DMS53 treated with DMSO at 0.1 percent for 48 hours (cell line): ENCODE measurements at regions not wholly inside any gene's neighbourhood (a gene's known extent, or its start where the extent isn't known, plus 50 kb on each side); places are given as distances from the start of the nearest gene placed in this dataset.
"Not testable (repeated sequence)": the region's sequence is repeated elsewhere in the genome, so short reads cannot be mapped to it uniquely, and the experiment has no call there.

Source experiments
- DNase-seq: peaks from one replicate; lab custom pipeline; 2025; ENCODE audit not compliant: unreplicated experiment; lab: John Stamatoyannopoulos, UW

DNA sequence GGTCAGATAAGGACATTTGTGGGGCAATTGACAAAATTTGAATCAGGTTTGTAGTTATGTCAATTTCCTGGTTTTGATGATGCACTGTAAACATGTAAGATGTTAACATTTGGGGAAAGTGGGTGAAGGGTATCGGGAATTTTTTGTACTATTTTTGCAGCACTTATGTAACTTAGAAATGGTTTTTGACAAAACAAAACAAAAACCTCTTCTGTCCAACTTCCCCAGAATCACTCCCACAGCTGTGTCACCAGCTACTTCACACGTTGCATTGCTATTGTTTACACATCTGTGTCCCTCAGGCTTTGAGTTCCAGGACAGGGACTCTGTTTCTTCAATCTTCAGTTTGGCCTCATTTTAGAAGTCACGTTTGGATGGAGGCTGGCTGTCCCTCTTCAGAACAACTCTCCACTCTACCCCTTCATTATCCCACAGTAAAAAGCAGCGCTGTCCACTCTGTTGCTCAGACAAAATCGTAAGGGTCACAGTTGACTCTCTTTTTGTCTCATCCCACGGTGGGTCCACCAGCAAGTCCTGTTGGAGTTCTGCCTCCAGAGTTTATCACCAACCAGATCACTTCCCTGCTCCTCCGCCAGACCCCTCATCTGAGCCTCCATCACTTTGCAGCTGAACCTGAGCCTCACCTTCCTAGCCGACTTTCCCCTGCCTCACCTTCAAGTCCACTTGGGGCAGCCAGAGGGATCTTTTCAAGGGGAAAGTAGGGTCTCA lies 63.2 kb downstream of the NENF start:
- no peak for DNase-seq

DNA sequence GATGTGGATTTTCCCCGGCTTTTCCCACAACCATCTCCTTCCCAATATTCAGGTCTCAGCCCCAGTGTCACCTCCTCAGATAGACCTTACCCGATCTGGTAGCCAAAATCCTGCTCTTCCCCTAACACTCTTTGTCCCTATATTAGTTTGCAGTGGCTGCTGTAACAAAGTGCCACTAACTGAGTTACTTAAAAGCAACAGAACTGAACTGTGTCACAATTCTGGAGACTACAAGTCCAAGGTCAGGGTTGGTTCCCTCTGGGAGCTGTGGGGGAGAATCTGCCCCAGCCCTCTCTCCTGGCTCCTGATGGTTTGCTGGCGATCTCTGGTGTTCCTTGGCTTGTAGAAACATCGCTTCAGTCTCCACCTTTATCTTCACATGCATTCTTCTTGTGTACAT lies 64.0 kb downstream of the NENF start:
- no peak for DNase-seq

DNA sequence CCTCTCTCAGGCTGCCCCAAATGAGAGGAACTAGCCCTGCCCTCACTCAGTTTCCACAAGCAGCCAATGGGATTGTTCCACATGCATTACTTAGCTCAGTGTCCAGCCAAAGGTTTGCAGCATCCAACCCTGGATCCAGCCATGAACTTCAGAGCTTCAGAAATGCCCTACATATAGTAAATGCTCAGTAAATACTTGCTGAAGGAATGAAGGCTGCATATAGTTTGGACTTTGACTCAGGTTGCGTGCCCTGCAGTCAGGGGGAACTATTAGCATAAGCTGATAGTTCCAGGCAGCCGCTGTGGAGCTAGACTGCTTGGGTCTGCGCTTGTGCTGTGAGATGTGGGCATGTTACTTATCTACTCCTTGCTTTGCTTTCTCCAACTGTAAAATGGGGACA lies 64.8 kb downstream of the NENF start:
- DNase-seq, result no peak

GRCh38 chr1:212498283-212499040 lies 65.7 kb downstream of the NENF start:
- DNase-seq, result peak; percentile 99

- no peak for DNase-seq
These were observed 67.6 kb downstream of the NENF start for GRCh38 chr1:212500351-212500750.

DNA sequence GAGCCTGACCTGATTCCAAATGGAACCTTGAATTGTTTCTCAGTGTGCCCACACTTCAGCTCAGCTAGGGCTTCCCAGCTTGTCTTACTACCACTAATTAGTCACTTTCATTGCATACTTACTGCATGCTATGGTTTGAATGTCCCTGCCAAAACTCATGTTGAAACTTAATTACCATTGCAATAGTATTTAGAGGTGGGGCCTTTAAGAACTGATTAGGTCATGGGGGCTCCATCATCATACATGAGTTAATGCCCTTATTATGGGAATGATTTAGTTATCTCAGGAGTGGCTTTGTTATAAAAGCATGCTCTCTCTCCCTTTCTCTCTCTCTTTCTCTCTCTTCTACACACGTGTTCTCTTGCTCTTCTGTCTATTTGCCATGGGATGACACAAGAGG lies 68.3 kb downstream of the NENF start:
- no peak for DNase-seq

GRCh38 chr1:212503714-212504113 lies 71.0 kb downstream of the NENF start:
- no peak for DNase-seq

- DNase-seq, result no peak
These were observed 71.6 kb downstream of the NENF start for GRCh38 chr1:212504171-212504803.

DNA sequence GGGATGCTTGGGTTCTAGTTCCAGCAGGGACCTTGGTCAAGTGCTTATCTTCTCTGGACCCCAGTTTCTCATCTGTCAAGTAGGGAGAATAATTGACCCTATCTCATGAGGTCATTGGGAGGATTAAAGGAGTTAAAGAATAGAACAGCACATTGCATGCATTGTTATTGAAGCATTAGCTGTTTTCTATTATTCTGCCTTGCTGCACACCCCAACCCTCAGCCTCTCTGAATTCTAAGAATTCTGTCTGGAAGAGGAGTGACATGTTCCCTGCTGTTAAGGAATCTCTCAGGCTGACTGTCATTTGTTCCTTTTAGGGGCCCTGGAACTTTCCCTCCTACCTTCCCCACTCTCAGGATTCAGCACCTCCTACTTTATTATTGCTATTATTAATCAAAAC lies 73.9 kb downstream of the NENF start:
- DNase-seq, result no peak

DNA sequence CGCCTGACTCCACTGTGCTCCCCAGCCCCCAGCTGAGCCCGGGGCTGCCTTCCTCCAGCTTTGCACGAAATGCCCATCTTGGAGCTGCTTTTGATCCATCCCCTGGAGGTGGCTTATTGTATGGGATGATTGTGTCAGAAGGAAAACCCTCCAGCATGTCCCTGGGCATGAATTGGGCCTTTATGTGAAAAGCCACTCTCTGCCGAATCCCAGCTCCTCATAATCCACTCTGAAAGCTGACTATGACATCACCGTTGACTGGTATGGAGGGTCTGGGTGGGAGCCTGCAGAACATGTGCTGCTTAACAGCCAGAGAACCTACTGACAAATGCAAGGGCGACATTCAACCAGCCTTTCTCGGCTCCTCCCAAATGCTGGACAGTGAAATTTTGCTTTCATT lies 74.6 kb downstream of the NENF start:
- no peak for DNase-seq

DNA sequence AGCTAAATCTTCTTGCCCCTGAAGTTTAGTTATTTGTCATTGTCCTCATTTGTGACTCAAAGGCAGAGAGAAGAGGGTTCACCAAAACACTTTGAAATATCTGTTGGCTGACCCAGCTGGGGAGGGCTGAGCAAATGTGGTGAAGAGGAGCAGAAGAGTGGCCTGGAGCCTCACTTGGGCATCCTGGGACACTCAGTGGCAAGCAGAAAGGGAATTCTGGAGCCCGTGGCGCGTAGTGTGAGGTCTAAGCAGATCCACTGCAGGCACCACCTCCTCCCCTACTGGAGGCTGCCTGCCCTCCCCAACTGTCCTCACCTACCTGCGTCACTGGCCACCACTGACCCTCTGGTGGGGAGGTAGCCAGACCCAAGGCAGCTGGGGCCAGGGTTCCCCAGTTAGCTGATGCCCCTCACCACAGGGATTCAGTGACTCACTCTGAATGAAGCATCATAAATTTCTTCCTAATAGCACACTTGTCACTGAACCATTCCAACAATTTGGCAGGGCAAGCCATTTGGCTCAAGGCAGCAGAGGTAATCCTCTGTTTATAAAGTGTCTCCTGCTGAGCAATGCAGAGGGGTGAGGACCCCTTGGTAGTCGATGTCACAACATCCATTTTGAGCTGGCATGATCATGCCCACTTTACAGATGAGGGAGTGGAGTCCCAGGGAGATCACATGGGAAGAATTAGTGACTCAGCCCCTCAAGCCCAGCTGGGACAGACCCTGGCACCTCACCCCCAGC lies 80.3 kb downstream of the NENF start:
- DNase-seq, result no peak

GRCh38 chr1:212513586-212513985 lies 80.9 kb downstream of the NENF start:
- DNase-seq, result peak; percentile 68

DNA sequence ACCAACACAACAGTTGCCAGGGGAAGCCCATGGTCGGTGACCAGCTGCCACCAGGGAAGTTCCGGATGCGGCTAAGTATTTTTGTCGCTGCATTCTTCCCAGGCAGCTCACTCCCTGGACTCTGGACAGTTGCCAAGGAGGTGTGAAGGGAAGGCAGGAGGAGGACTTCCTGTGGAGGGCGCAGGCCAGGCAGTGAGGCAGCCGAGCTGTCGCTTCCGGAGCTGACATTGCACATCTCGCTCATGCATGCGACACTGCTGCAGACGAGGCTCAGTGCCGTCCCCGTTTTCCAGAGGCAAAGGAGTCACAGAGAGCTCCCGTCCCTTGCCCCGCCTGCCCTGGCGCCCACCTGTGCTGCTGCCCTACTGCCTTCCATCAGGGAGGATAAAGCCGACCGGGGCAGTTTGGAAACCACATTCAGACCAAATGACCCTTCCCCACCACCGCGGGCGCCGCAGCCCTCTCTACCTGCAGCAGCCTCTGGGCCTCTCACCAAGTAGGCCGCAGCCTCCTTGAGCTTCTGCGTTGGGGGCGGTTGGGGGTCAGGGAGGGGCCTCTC lies 81.4 kb downstream of the NENF start:
- peak; percentile 81 for DNase-seq

GRCh38 chr1:212514782-212515181 lies 82.1 kb downstream of the NENF start:
- no peak for DNase-seq

- DNase-seq, result no peak
These were observed 82.6 kb downstream of the NENF start for GRCh38 chr1:212515329-212515760.

GRCh38 chr1:212516012-212516411 lies 83.3 kb downstream of the NENF start:
- not testable (repeated sequence) for DNase-seq

DNA sequence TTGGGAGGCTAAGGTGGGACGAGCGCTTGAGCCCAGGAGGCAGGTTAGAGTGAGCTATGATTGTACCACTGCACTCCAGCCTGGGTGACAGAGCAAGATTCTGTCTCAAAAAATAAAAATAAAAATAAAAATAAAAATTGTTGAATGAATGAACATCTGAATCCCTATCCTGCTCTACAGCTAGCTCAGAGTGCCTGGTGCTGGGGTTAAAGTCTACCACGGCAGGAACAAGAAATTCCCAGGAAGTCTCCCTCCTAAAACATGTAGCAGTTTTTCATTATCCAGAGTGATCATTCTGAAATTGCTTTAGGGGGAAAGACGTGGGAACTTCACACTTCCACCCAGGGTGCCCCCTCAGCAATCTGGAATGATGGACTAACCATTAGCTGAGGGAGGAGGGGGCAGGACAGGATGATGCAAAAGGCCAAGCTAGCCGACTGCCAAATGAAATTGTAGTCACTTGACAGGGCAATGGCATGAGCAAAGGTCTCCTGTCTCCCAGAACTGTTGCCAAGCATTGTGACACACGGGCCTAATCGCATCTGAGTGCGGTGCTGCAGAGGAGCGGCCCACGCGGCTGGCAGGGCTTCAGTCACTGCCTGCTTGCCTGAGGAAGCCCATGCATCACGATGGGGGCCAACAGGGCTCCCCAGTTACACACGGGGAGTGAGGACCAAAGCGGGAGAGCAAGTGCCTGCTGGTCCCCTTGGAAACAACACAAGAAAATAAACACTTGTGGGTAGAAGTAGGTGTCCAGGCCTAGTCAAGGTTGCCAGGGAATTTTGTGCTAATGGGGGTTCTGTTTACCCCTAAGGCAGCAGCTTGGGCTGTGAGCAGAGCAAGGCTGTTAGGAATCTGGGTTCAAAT lies 85.7 kb downstream of the NENF start:
- no peak for DNase-seq

DNA sequence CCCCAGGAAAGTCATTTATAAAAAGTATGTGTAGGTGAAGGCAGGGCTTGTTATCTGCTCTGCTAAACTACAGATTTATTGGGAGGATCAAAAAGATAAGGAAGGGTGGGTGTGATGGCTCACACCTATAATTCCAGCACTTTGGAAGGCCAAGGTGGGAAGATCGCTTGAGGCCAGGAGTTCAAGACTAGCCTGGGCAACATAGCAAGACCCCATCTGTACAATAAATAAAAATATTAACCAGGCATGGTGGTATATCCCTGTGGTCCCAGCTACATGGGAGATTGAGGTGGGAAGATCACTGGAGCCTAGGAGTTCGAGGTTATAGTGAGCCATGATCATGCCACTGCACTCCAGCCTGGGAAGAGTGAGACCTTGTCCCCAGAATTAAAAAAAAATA lies 86.4 kb downstream of the NENF start:
- no peak for DNase-seq

GRCh38 chr1:212520299-212520698 lies 87.6 kb downstream of the NENF start:
- no peak for DNase-seq

GRCh38 chr1:212520746-212521145 lies 87.8 kb upstream of the ATF3 start:
- no peak for DNase-seq
